ENCODE measurements at regions not wholly inside any gene's neighbourhood (a gene's known extent, or its start where the extent isn't known, plus 50 kb on each side); places are given as distances from the start of the nearest gene placed in this dataset.

GRCh38 chr17:71580220-71580619 is 540.6 kb upstream of the SOX9 start (continued):
- no peak for TF ChIP-seq REST (IDR thresholded peaks at IDR 0.05)

- H3K9me3 ChIP-seq (ENCODE audit: control insufficient read depth in 4 of 4, low read length in 3 of 4), result no peaks in the 10 kb centered on the region
- no peaks in the 10 kb centered on the region for H3K36me3 ChIP-seq (ENCODE audit: control insufficient read depth in 4 of 4, insufficient read depth in 3 of 4, low read depth in 1 of 4, low read length in 3 of 4)
- no peaks in the 10 kb centered on the region for H3K4me1 ChIP-seq (ENCODE audit: control insufficient read depth in 4 of 4, insufficient read depth in 4 of 4, low read length in 3 of 4)
- DNase-seq (ENCODE audit: low spot score), result no peak
- no peak overlapping the region for H3K27ac ChIP-seq (ENCODE audit: low read depth in 1 of 2, low read length in 2 of 2)
- no peak overlapping the region for H3K4me3 ChIP-seq (ENCODE audit: low read depth in 1 of 3, low read length in 3 of 3)
- H3K27me3 ChIP-seq (ENCODE audit: control insufficient read depth in 4 of 4, insufficient read depth in 4 of 4, low read length in 3 of 4), result no peaks in the 10 kb centered on the region
- no peak overlapping the region for H3K9ac ChIP-seq (ENCODE audit: low read depth in 1 of 2, low read length in 2 of 2)
- 73% methylated on average over 3 of the region's 3 CpGs for WGBS
- no peak for TF ChIP-seq REST (IDR thresholded peaks at IDR 0.05)
- TF ChIP-seq FOXA2 (IDR thresholded peaks at IDR 0.05), result no peak
- TF ChIP-seq EGR1 (IDR thresholded peaks at IDR 0.05; ENCODE audit: low read depth in 2 of 2), result no peak
Measured at GRCh38 chr17:71585540-71585939, 535.3 kb upstream of the SOX9 start.

GRCh38 chr17:71592431-71592830 is 528.4 kb upstream of the SOX9 start:
- no peak overlapping the region for H3K9ac ChIP-seq (ENCODE audit: low read depth in 1 of 2, low read length in 2 of 2)
- no peak overlapping the region for H3K4me3 ChIP-seq (ENCODE audit: low read depth in 1 of 3, low read length in 3 of 3)
- no peak overlapping the region for H3K27ac ChIP-seq (ENCODE audit: low read depth in 1 of 2, low read length in 2 of 2)
- H3K27me3 ChIP-seq (ENCODE audit: control insufficient read depth in 4 of 4, insufficient read depth in 4 of 4, low read length in 3 of 4), result no peaks in the 10 kb centered on the region
- H3K9me3 ChIP-seq (ENCODE audit: control insufficient read depth in 4 of 4, low read length in 3 of 4), result no peaks in the 10 kb centered on the region
- H3K4me1 ChIP-seq (ENCODE audit: control insufficient read depth in 4 of 4, insufficient read depth in 4 of 4, low read length in 3 of 4), result no peaks in the 10 kb centered on the region
- no peak for DNase-seq (ENCODE audit: low spot score)
- H3K36me3 ChIP-seq (ENCODE audit: control insufficient read depth in 4 of 4, insufficient read depth in 3 of 4, low read depth in 1 of 4, low read length in 3 of 4), result no peaks in the 10 kb centered on the region
- TF ChIP-seq FOXA1 (IDR thresholded peaks at IDR 0.05) (no peak), REST (IDR thresholded peaks at IDR 0.05) (no peak), CTCF (IDR thresholded peaks at IDR 0.05; ENCODE audit: low read depth, low read length, missing input control) (no peak), GABPA (IDR thresholded peaks at IDR 0.05 in 1 of 2, conservative IDR thresholded peaks at IDR 0.05 in 1 of 2) (no peak), YY1 (IDR thresholded peaks at IDR 0.05) (no peak), FOXA2 (IDR thresholded peaks at IDR 0.05) (no peak), ATF3 (IDR thresholded peaks at IDR 0.05) (no peak), SP1 (IDR thresholded peaks at IDR 0.05) (no peak), NR2F2 (IDR thresholded peaks at IDR 0.05) (no peak), EGR1 (IDR thresholded peaks at IDR 0.05; ENCODE audit: low read depth in 2 of 2) (no peak), TAF1 (conservative IDR thresholded peaks at IDR 0.05) (no peak), MAX (IDR thresholded peaks at IDR 0.05) (no peak), HNF4G (IDR thresholded peaks at IDR 0.05) (no peak), RXRA (IDR thresholded peaks at IDR 0.05) (no peak), HNF4A (conservative IDR thresholded peaks at IDR 0.05) (no peak), JUND (IDR thresholded peaks at IDR 0.05) (no peak), RAD21 (IDR thresholded peaks at IDR 0.05) (no peak)

All from liver (tissue), 8 donors.